HEK293 (cell line): ENCODE measurements at regions not wholly inside any gene's neighbourhood (a gene's known extent, or its start where the extent isn't known, plus 50 kb on each side); places are given as distances from the start of the nearest gene placed in this dataset.

Experiments
- BCL11A ChIP-seq: fragments of 450-650 bp; formaldehyde crosslinking; IDR thresholded peaks from 2 replicates; pipeline ENCODE4 v1.5.1; 2016; ENCODE audit warnings: low read depth, missing biosample characterization, missing genetic modification characterization
- ZNF140 ChIP-seq: fragments of 450-650 bp; formaldehyde crosslinking; IDR thresholded peaks from 2 replicates; pipeline ENCODE4 v1.5.1; 2016; ENCODE audit warnings: missing biosample characterization, missing genetic modification characterization
- ZNF157 ChIP-seq: fragments of 450-650 bp; formaldehyde crosslinking; IDR thresholded peaks from 2 replicates; pipeline ENCODE4 v1.5.1; 2016; ENCODE audit warnings: missing biosample characterization, missing genetic modification characterization
- ZNF416 ChIP-seq: fragments of 450-650 bp; formaldehyde crosslinking; IDR thresholded peaks from 2 replicates; pipeline ENCODE4 v1.5.1; 2016; ENCODE audit warnings: missing biosample characterization, missing genetic modification characterization
- ZNF426 ChIP-seq: fragments of 450-650 bp; formaldehyde crosslinking; IDR thresholded peaks from 2 replicates; pipeline ENCODE4 v1.5.1; 2017; ENCODE audit warnings: missing biosample characterization, missing genetic modification characterization, mild to moderate bottlenecking, inconsistent platforms, moderate library complexity
- ZNF544 ChIP-seq: fragments of 450-650 bp; formaldehyde crosslinking; IDR thresholded peaks from 2 replicates; pipeline ENCODE4 v1.5.0; 2017; ENCODE audit warnings: missing biosample characterization, missing genetic modification characterization
- TF ChIP-seq, protein P1 (sequence below): fragments of 450-650 bp; formaldehyde crosslinking; IDR thresholded peaks from 2 replicates; pipeline ENCODE4 v1.5.1; 2017; ENCODE audit warnings: missing biosample characterization, missing genetic modification characterization
- TF ChIP-seq, protein P2 (sequence below): fragments of 450-650 bp; formaldehyde crosslinking; IDR thresholded peaks from 2 replicates; pipeline ENCODE4 v1.5.1; 2016; ENCODE audit warnings: missing biosample characterization, missing genetic modification characterization

DNA sequence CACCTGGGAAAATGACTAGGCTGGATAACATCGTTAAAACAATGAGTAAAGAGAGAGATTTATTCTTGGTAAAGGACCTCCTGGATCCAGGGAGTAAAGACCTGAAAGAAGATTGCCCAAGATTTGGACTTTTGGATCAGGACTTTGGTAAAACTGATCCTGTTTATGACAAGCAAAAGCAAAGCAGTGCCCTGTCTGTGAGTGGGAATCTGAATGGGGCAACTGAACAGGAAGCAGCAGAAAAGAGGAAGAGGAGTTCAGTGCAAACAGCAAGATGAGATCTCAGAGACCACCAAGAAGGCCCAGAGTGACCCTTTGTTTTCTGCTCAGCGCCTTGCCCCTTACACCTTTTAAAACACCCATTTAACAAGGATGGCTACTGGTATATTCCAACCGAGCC is 122.0 kb downstream of the VPREB1 start:
- TF ChIP-seq BCL11A (tag by site-specific recombination): no peak
- TF ChIP-seq, protein P1, sequence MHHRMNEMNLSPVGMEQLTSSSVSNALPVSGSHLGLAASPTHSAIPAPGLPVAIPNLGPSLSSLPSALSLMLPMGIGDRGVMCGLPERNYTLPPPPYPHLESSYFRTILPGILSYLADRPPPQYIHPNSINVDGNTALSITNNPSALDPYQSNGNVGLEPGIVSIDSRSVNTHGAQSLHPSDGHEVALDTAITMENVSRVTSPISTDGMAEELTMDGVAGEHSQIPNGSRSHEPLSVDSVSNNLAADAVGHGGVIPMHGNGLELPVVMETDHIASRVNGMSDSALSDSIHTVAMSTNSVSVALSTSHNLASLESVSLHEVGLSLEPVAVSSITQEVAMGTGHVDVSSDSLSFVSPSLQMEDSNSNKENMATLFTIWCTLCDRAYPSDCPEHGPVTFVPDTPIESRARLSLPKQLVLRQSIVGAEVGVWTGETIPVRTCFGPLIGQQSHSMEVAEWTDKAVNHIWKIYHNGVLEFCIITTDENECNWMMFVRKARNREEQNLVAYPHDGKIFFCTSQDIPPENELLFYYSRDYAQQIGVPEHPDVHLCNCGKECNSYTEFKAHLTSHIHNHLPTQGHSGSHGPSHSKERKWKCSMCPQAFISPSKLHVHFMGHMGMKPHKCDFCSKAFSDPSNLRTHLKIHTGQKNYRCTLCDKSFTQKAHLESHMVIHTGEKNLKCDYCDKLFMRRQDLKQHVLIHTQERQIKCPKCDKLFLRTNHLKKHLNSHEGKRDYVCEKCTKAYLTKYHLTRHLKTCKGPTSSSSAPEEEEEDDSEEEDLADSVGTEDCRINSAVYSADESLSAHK (tag by site-specific recombination): no peak
- TF ChIP-seq ZNF426 (tag by site-specific recombination): no peak
- TF ChIP-seq ZNF544 (tag by site-specific recombination): no peak
- TF ChIP-seq ZNF416 (tag by site-specific recombination): no peak
- TF ChIP-seq, protein P2, sequence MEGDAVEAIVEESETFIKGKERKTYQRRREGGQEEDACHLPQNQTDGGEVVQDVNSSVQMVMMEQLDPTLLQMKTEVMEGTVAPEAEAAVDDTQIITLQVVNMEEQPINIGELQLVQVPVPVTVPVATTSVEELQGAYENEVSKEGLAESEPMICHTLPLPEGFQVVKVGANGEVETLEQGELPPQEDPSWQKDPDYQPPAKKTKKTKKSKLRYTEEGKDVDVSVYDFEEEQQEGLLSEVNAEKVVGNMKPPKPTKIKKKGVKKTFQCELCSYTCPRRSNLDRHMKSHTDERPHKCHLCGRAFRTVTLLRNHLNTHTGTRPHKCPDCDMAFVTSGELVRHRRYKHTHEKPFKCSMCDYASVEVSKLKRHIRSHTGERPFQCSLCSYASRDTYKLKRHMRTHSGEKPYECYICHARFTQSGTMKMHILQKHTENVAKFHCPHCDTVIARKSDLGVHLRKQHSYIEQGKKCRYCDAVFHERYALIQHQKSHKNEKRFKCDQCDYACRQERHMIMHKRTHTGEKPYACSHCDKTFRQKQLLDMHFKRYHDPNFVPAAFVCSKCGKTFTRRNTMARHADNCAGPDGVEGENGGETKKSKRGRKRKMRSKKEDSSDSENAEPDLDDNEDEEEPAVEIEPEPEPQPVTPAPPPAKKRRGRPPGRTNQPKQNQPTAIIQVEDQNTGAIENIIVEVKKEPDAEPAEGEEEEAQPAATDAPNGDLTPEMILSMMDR (tag by site-specific recombination): no peak
- TF ChIP-seq ZNF157 (tag by site-specific recombination): no peak
- no peak for TF ChIP-seq ZNF140 (tag by site-specific recombination)
